ENCODE measurements at regions not wholly inside any gene's neighbourhood (a gene's known extent, or its start where the extent isn't known, plus 50 kb on each side); places are given as distances from the start of the nearest gene placed in this dataset.

- no peak for DNase-seq (ENCODE audit: low read depth in 1 of 2, low spot score in 1 of 2)
- no peak for TF ChIP-seq JUND (IDR thresholded peaks at IDR 0.05; ENCODE audit: low read depth)
- in situ Hi-C loops (cut with HindIII; ENCODE audit: low pct_unique_long_range_greater_than_20kb, low sequenced_read_pairs) = no loop called here
These were observed 64.2 kb upstream of the LYPLAL1 start for GRCh38 chr1:219109424-219110018.

- in situ Hi-C loops (cut with HindIII; ENCODE audit: low pct_unique_long_range_greater_than_20kb, low sequenced_read_pairs) = no loop called here
- DNase-seq (ENCODE audit: low read depth in 1 of 2, low spot score in 1 of 2) = no peak
- TF ChIP-seq JUND (IDR thresholded peaks at IDR 0.05; ENCODE audit: low read depth) = no peak
These were observed 60.4 kb upstream of the LYPLAL1 start for GRCh38 chr1:219113261-219113660.

- no peak for DNase-seq (ENCODE audit: low read depth in 1 of 2, low spot score in 1 of 2)
- TF ChIP-seq JUND (IDR thresholded peaks at IDR 0.05; ENCODE audit: low read depth) = no peak
- in situ Hi-C loops (cut with HindIII; ENCODE audit: low pct_unique_long_range_greater_than_20kb, low sequenced_read_pairs) = no loop called here
These were observed 59.7 kb upstream of the LYPLAL1 start for GRCh38 chr1:219114014-219114413.

- no peak for TF ChIP-seq JUND (IDR thresholded peaks at IDR 0.05; ENCODE audit: low read depth)
- no peak for DNase-seq (ENCODE audit: low read depth in 1 of 2, low spot score in 1 of 2)
- in situ Hi-C loops (cut with HindIII; ENCODE audit: low pct_unique_long_range_greater_than_20kb, low sequenced_read_pairs) = no loop called here
These were observed 53.8 kb upstream of the LYPLAL1 start for GRCh38 chr1:219119839-219120238.

GRCh38 chr1:219120624-219121544, 52.8 kb upstream of the LYPLAL1 start:
- in situ Hi-C loops (cut with HindIII; ENCODE audit: low pct_unique_long_range_greater_than_20kb, low sequenced_read_pairs) = no loop called here
- no peak for DNase-seq (ENCODE audit: low read depth in 1 of 2, low spot score in 1 of 2)
- no peak for TF ChIP-seq JUND (IDR thresholded peaks at IDR 0.05; ENCODE audit: low read depth)

GRCh38 chr1:219121679-219122078, 52.0 kb upstream of the LYPLAL1 start:
- DNase-seq (ENCODE audit: low read depth in 1 of 2, low spot score in 1 of 2) = no peak
- in situ Hi-C loops (cut with HindIII; ENCODE audit: low pct_unique_long_range_greater_than_20kb, low sequenced_read_pairs) = no loop called here
- TF ChIP-seq JUND (IDR thresholded peaks at IDR 0.05; ENCODE audit: low read depth) = no peak

GRCh38 chr1:219123036-219123435, 50.6 kb upstream of the LYPLAL1 start:
- in situ Hi-C loops (cut with HindIII; ENCODE audit: low pct_unique_long_range_greater_than_20kb, low sequenced_read_pairs) = no loop called here
- TF ChIP-seq JUND (IDR thresholded peaks at IDR 0.05; ENCODE audit: low read depth) = no peak
- no peak for DNase-seq (ENCODE audit: low read depth in 1 of 2, low spot score in 1 of 2)
